Small intestine (tissue), 7 donors: ENCODE measurements at regions not wholly inside any gene's neighbourhood (a gene's known extent, or its start where the extent isn't known, plus 50 kb on each side); places are given as distances from the start of the nearest gene placed in this dataset.
"Not testable (repeated sequence)": the region's sequence is repeated elsewhere in the genome, so short reads cannot be mapped to it uniquely, and the experiment has no call there.

ENCODE experiments used
- DNase-seq, 2 donors: peaks; one replicate each; pipeline versions ENCODE4 v3.0.0 to v3.0.0-alpha.2; 2013
- FAIRE-seq: peaks from 2 replicates; lab custom pipeline; 2012; peaks lifted over from hg19 to GRCh38; lab: Jason Lieb, UNC
- H3K27ac ChIP-seq, 3 donors: one replicate each; pipeline ENCODE4 v1.5.1; 2013; ENCODE audit warnings: low read length in 2 of 3, mild to moderate bottlenecking in 2 of 3, control low read depth in 1 of 3, inconsistent platforms in 1 of 3, low read depth in 1 of 3, moderate library complexity in 1 of 3
- H3K27me3 ChIP-seq, 3 donors: one replicate each; pipeline ENCODE4 v1.6.1; 2013; ENCODE audit warnings: low read length in 3 of 3, inconsistent platforms in 1 of 3; ENCODE audit not compliant: control insufficient read depth in 3 of 3, insufficient read depth in 3 of 3
- H3K36me3 ChIP-seq, 3 donors: one replicate each; pipeline ENCODE4 v1.6.1; 2013; ENCODE audit warnings: low read length in 3 of 3, inconsistent platforms in 1 of 3, low read depth in 1 of 3, mild to moderate bottlenecking in 1 of 3, moderate library complexity in 1 of 3; ENCODE audit not compliant: control insufficient read depth in 3 of 3, insufficient read depth in 2 of 3
- H3K4me1 ChIP-seq, 3 donors: one replicate each; pipeline ENCODE4 v1.6.1; 2013; ENCODE audit warnings: low read length in 2 of 3, inconsistent platforms in 1 of 3, low read depth in 1 of 3, mild to moderate bottlenecking in 1 of 3, moderate library complexity in 1 of 3; ENCODE audit not compliant: control insufficient read depth in 3 of 3, insufficient read depth in 2 of 3
- H3K4me3 ChIP-seq, 3 donors: one replicate each; pipeline ENCODE4 v1.5.1; 2013; ENCODE audit warnings: low read length in 3 of 3, control low read depth in 1 of 3, inconsistent platforms in 1 of 3, low read depth in 1 of 3, mild to moderate bottlenecking in 1 of 3, moderate library complexity in 1 of 3
- H3K9me3 ChIP-seq, 2 donors: one replicate each; pipeline ENCODE4 v1.6.1; 2013; ENCODE audit warnings: low read depth in 1 of 2, low read length in 1 of 2; ENCODE audit not compliant: control insufficient read depth in 2 of 2, insufficient read depth in 1 of 2
- WGBS, 3 donors: extraction: QIAGEN DNeasy Blood & Tissue Kit; methylation state at CpG; one replicate each; pipeline ENCODE4 v1.1.7; 2013; 5-methylcytosine and 5-hydroxymethylcytosine counted together
- donor health status: healthy with polysubstance abuse.
- donor health status: control.
- donor health status: control.
- donor health status: Bipolar disorder and iron deficiency.
- donor health status: healthy.

DNA sequence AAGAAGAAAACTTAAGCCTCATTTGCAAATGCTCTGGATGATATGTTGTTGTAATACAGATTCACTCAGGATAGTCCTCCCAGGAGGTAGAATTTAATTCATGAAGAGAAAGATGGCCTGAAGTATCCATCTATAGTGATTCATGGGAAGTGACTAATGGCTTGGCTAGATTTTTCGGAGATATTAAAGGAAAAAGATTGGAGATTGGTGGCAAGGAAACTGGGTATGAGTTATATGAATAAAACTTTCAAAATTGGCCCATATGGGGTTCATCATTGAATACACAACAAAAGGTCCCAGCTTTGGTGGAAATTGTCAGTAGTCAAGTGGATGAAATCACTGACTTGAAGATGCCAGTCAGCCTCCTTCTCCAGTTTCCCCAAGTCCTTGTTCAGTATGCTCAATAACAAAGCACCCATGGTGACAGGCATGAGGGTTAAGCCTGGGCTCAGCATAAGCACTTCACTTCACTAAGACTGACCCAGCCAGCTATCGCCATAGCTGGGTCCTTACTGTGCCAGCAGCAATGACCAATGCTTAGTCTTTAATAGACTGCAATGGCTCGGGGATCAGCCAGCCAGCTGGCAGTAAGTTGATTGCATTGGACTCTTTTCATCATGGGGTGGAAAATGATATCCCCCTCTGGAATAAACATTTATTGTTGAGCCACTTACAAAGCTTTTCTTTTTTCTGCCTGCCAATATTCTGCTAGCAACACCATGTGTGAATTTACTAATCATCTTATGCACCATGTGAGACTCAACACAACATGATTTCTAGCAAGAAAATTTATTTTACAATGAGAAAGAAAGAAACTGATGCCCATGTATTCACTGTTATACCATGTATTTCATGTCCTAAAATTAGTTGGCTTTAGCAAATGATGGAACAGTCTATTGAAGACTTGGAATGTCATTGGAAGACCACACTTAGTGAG lies 176.6 kb upstream of the TACR1 start:
- H3K27me3 ChIP-seq = no peaks in the 10 kb centered on the region
- no peaks in the 10 kb centered on the region for H3K4me1 ChIP-seq
- no peaks in the 10 kb centered on the region for H3K36me3 ChIP-seq
- DNase-seq = no peak
- 80 to 83% (median 81%) methylated on average over 3 of the region's 3 CpGs for WGBS, 3 donors
- H3K9me3 ChIP-seq = no peaks in the 10 kb centered on the region
- FAIRE-seq = no peak
- H3K4me3 ChIP-seq = no peak overlapping the region
- no peak overlapping the region for H3K27ac ChIP-seq

GRCh38 chr2:75374414-75374957 lies 175.2 kb upstream of the TACR1 start:
- not testable (repeated sequence) for H3K36me3 ChIP-seq, H3K4me1 ChIP-seq, DNase-seq, H3K27me3 ChIP-seq, H3K9me3 ChIP-seq, H3K4me3 ChIP-seq, FAIRE-seq, H3K27ac ChIP-seq
- WGBS, 3 donors = 52 to 57% (median 53%) methylated on average over 6 of the region's 6 CpGs

DNA sequence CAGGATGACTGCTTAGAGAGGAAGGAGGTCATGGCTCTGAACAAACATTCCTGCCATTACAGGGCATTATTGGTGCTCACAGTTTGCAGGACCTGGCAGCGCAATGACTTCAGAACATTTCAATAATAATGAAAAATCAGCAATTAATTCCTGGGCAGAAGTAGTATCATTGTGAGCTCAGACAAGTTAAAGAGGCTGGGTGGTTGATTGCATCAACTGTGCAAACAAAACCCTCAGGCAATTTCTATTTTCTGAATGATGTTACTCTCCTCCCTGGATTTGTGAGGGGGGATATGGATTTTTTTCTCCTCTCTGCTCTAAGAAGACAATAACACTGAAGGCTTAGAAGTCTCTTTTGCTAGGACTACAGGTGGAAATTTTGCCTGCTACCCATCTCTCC lies 168.1 kb upstream of the TACR1 start:
- H3K27me3 ChIP-seq = no peaks in the 10 kb centered on the region
- H3K4me1 ChIP-seq = no peaks in the 10 kb centered on the region
- 38 to 83% (median 78%) methylated on average over 1 of the region's 1 CpG for WGBS, 3 donors
- DNase-seq = no peak
- H3K9me3 ChIP-seq = no peaks in the 10 kb centered on the region
- FAIRE-seq = no peak
- H3K27ac ChIP-seq = no peak overlapping the region
- no peak overlapping the region for H3K4me3 ChIP-seq
- H3K36me3 ChIP-seq = no peaks in the 10 kb centered on the region

DNA sequence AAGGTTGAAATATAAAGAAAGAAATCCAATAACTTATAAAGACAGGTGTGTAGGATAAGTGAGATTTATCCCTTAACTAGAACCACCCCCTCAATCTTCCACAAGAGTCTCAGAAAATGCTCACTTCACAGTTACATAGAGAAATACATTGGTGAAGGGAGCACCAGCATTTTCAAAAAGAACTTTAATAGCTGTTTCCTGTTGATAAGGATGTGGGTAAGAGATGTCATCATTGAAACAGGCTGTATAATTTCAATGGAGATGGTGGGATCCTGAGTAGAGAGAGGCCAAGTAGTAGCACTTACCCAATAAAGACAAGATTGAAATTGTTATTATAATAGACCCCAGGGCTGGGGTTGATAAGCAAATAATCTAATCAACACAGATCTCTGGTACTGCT lies 162.2 kb upstream of the TACR1 start:
- DNase-seq (no peak), FAIRE-seq (no peak)

DNA sequence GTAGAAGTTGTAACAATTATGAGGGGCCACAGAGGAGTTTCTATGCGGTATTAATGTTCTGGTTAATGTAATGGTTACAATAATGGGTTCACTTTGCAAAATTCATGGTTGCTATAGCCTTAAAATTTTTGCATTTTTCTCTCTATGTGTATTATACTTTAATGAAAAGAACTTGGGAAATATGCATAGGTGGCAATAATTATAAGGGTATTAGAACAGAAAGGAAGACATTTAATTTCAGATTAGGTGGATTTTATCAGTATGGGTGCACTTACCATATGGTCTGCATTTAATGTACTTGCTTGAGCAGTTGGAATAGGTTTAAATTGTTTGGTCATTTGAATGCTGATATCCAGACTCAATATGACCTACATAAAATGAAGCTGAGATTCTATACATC lies 161.6 kb upstream of the TACR1 start:
- DNase-seq (no peak), FAIRE-seq (no peak)
- H3K36me3 ChIP-seq = no peaks in the 10 kb centered on the region
- 73 to 87% (median 77%) methylated on average over 1 of the region's 1 CpG for WGBS, 3 donors
- H3K4me3 ChIP-seq = no peak overlapping the region
- no peaks in the 10 kb centered on the region for H3K27me3 ChIP-seq
- no peaks in the 10 kb centered on the region for H3K4me1 ChIP-seq
- H3K9me3 ChIP-seq = no peaks in the 10 kb centered on the region
- no peak overlapping the region for H3K27ac ChIP-seq

More for the DNA sequence above, 162.2 kb upstream of the TACR1 start:
- Histone ChIP-seq H3K9me3 (no peaks in the 10 kb centered on the region), H3K4me1 (no peaks in the 10 kb centered on the region), H3K36me3 (no peaks in the 10 kb centered on the region), H3K27me3 (no peaks in the 10 kb centered on the region), H3K4me3 (no peak overlapping the region), H3K27ac (no peak overlapping the region)

DNA sequence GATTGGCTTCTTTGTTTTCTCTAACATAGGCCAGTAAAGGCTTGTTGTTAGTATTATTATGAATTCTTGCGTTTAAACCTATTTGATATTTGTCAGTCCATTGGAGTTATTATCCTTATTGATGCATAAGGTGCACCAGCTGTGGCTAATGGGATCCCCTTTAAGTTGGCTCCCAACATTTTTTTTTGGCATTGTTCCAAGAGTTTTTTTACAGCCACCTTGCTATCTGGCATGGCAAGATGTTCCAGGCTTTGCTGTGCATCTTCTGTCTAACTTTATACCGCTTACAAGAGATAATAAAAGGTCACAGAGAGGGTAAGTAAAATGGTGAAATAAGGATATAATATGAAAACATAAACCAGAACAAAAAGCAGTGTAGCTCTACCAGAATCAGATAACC lies 157.5 kb upstream of the TACR1 start:
- no peaks in the 10 kb centered on the region for H3K4me1 ChIP-seq
- H3K36me3 ChIP-seq = no peaks in the 10 kb centered on the region
- DNase-seq (no peak), FAIRE-seq (no peak)
- no peaks in the 10 kb centered on the region for H3K27me3 ChIP-seq
- 46 to 66% (median 48%) methylated on average over 2 of the region's 2 CpGs for WGBS, 3 donors
- H3K27ac ChIP-seq = no peak overlapping the region
- no peak overlapping the region for H3K4me3 ChIP-seq
- no peaks in the 10 kb centered on the region for H3K9me3 ChIP-seq

DNA sequence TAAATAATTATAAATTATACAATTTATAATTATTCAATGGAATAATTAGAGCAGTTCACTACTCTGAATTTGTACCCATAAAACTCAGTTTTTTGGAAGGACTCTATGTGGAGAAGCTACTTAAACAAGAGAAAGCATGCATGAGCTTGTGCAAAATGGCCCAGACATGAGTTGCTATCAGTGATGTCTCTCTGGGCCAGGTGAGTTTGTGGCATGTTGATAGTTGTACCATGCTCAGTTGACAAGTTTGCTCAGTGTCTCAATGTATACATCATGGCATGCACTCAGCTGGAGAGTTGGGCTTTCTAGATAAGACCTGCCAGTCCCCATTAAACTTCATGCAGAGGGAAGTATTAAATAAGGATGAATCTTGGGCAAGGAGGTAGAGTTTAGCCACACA lies 153.8 kb upstream of the TACR1 start:
- FAIRE-seq (no peak), DNase-seq (no peak)
- H3K4me1 ChIP-seq = no peaks in the 10 kb centered on the region
- no peaks in the 10 kb centered on the region for H3K9me3 ChIP-seq
- no peaks in the 10 kb centered on the region for H3K36me3 ChIP-seq
- H3K27me3 ChIP-seq = no peaks in the 10 kb centered on the region
- no peak overlapping the region for H3K4me3 ChIP-seq
- H3K27ac ChIP-seq = no peak overlapping the region

- H3K4me1 ChIP-seq = no peaks in the 10 kb centered on the region
- DNase-seq (no peak), FAIRE-seq (no peak)
- no peaks in the 10 kb centered on the region for H3K27me3 ChIP-seq
- no peaks in the 10 kb centered on the region for H3K9me3 ChIP-seq
- H3K36me3 ChIP-seq = no peaks in the 10 kb centered on the region
- H3K27ac ChIP-seq = no peak overlapping the region
- H3K4me3 ChIP-seq = no peak overlapping the region
- WGBS, 3 donors = 60 to 70% (median 64%) methylated on average over 1 of the region's 1 CpG
Measured at GRCh38 chr2:75348307-75348706, 149.0 kb upstream of the TACR1 start.
